ENCODE measurements at regions not wholly inside any gene's neighbourhood (a gene's known extent, or its start where the extent isn't known, plus 50 kb on each side); places are given as distances from the start of the nearest gene placed in this dataset.

- no peak for TF ChIP-seq CTCF (IDR thresholded peaks at IDR 0.05; ENCODE audit: insufficient read depth, low read depth, low read length, missing control alignments)
- H3K4me3 ChIP-seq (ENCODE audit: low read depth, low read length) = no peak overlapping the region
- DNase-seq (ENCODE audit: low read depth) = no peak
These were observed 101.3 kb upstream of the HMCN1 start for GRCh38 chr1:185632659-185633423.

- H3K4me3 ChIP-seq (ENCODE audit: low read depth, low read length) = no peak overlapping the region
- TF ChIP-seq CTCF (IDR thresholded peaks at IDR 0.05; ENCODE audit: insufficient read depth, low read depth, low read length, missing control alignments) = no peak
- DNase-seq (ENCODE audit: low read depth) = no peak
These were observed 102.3 kb upstream of the HMCN1 start for GRCh38 chr1:185631843-185632242.

DNA sequence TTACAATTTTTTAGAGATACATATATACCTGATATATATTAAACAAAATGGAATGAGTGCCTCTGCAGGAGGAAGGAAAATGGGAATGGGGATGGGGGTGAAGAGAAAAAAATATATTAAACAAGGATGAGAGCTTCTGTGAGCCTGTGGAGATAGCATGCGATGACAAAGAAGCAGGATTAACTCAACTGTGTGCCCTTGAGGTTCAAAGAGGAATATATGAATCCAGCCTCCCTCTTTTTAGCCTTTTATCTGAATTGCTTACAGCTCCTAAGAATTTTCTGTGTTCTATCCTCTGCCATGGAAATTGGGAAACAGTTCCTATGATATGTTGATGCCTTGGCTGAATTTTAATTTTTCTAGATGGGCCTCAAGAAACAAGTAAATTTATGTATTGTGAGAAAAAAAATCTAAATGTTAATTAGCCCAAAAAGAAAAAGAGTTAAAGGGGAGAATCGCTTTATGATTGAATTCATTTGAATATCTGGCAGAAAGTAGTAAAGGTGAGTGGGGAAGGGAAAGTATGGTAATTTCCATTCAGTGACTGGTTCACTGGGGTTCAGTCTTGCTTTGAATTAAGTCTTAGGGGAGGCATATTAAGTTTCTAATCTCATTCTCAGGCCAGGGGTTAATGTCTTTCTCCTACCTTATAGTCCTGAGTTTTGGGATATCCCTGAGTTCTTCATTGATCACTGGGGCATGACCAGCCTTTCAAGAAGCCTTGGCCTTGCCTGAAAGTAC lies 106.3 kb upstream of the HMCN1 start:
- DNase-seq (ENCODE audit: low read depth) = no peak
- no peak for TF ChIP-seq CTCF (IDR thresholded peaks at IDR 0.05; ENCODE audit: insufficient read depth, low read depth, low read length, missing control alignments)
- H3K4me3 ChIP-seq (ENCODE audit: low read depth, low read length) = no peak overlapping the region

DNA sequence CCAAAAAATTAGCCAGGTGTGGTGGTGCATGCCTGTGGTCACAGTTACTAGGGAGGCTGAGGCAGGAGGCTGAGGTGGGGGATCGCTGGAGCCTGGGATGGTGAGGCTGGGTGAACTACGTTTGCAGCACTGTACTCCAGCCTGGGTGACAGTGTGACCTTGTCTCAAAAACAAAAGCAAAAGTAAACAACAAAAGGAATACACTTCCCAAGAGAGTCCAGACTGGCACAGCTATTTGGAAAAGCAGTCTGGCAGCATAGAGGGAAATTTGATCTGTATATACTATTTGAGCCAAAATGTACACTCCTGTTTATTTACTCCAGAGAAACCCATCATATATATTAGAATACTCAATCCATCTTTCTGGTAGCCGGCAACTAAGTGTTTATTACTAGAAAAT lies 107.0 kb upstream of the HMCN1 start:
- TF ChIP-seq CTCF (IDR thresholded peaks at IDR 0.05; ENCODE audit: insufficient read depth, low read depth, low read length, missing control alignments) = no peak
- no peak for DNase-seq (ENCODE audit: low read depth)
- H3K4me3 ChIP-seq (ENCODE audit: low read depth, low read length) = no peak overlapping the region

GRCh38 chr1:185626344-185626743 lies 107.8 kb upstream of the HMCN1 start:
- H3K4me3 ChIP-seq (ENCODE audit: low read depth, low read length) = no peak overlapping the region
- DNase-seq (ENCODE audit: low read depth) = no peak
- no peak for TF ChIP-seq CTCF (IDR thresholded peaks at IDR 0.05; ENCODE audit: insufficient read depth, low read depth, low read length, missing control alignments)

DNA sequence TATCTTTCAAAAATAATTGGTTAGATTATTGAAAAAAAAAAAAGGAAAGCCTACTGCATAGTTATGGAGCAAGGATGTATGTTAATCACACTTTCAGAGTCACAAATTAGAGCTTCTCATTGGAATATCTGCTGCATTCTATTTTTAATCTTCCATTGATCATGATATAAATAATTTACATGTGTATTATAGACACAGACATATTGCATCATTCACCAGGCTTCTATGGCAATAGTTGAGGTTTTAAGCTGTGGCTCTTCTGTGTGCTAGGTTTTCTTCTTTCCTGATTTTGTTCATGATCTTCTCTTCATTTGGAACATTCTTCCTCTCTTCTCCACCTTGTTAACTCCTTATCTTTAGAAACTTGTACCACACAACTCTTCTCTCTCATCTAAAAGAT lies 123.2 kb upstream of the HMCN1 start:
- no peak for DNase-seq (ENCODE audit: low read depth)
- no peak overlapping the region for H3K4me3 ChIP-seq (ENCODE audit: low read depth, low read length)
- no peak for TF ChIP-seq CTCF (IDR thresholded peaks at IDR 0.05; ENCODE audit: insufficient read depth, low read depth, low read length, missing control alignments)

Measured in GM12865 (cell line).